K562 (cell line): ENCODE measurements at regions not wholly inside any gene's neighbourhood (a gene's known extent, or its start where the extent isn't known, plus 50 kb on each side); places are given as distances from the start of the nearest gene placed in this dataset.

Experiments used
- ATAC-seq: fragments of 200-7000 bp; cut with Tn5 transposase; 3 replicates; pipeline ENCODE4 v1.9.1; 2020; ENCODE audit warnings: moderate library complexity
- BruUV-seq: library from RNA; stranded (reverse); fragments of 400-500 nt; replicated peaks from 2 replicates; lab custom pipeline; 2021; lab: Mats Ljungman, UMichigan
- CTCF ChIA-PET: fragments of 300-600 bp; formaldehyde crosslinking; extraction: SDS; loops from one replicate; lab custom pipeline; 2021; ENCODE audit warnings: low intra/inter-chr PET ratio; lab: Yijun Ruan, JAX
- POLR2A ChIA-PET: fragments of 300-600, 350-650 bp; sonication (Branson Sonifier 250); formaldehyde crosslinking; extraction: SDS; loops from one replicate; lab custom pipeline; 2021; ENCODE audit warnings: antibody characterized with exemption, inconsistent platforms; lab: Yijun Ruan, JAX
- DNase-seq, 4 experiments: peaks; one replicate each; pipeline versions ENCODE4 v3.0.0 to v3.0.0-alpha.2; 2011 to 2018; ENCODE audit warnings: low spot score in 3 of 4, mixed read lengths in 3 of 4; ENCODE audit errors: extremely low read depth in 1 of 4
- FAIRE-seq: peaks from 2 replicates; lab custom pipeline; 2011; peaks lifted over from hg19 to GRCh38; lab: Jason Lieb, UNC
- H2AFZ ChIP-seq: 2 replicates; pipeline ENCODE4 v1.6.0; 2011; ENCODE audit warnings: low read depth, low read length, control low read depth, inconsistent platforms
- H3K27ac ChIP-seq: fragments of 200-600 bp; 3 replicates; pipeline ENCODE4 v1.8.0; 2011; ENCODE audit warnings: low read depth, mild to moderate bottlenecking, control low read depth, inconsistent platforms, low read length, moderate library complexity, mixed read lengths; ENCODE audit errors: extremely low read depth
- H3K27me3 ChIP-seq, 2 experiments: fragments of 300-600 bp in 1 of 2; 2 replicates in 1 of 2; 3 replicates in 1 of 2; pipeline versions ENCODE4 v1.6.0 to v1.8.0; 2011; ENCODE audit warnings: inconsistent platforms in 2 of 2, low read length in 2 of 2, mild to moderate bottlenecking in 1 of 2, mixed read lengths in 1 of 2, moderate library complexity in 1 of 2; ENCODE audit not compliant: control insufficient read depth in 2 of 2, insufficient read depth in 2 of 2
- H3K36me3 ChIP-seq: fragments of 300-600 bp; 3 replicates; pipeline ENCODE4 v1.8.0; 2011; ENCODE audit warnings: mild to moderate bottlenecking, low read length, inconsistent platforms; ENCODE audit not compliant: control insufficient read depth, insufficient read depth
- H3K4me1 ChIP-seq, 2 experiments: fragments of 200-600 bp in 1 of 2; replicated peaks in 1 of 2; 2 replicates in 1 of 2; 3 replicates in 1 of 2; pipeline versions ENCODE4 v1.5.1 to v1.8.0; 2011; ENCODE audit warnings: inconsistent platforms in 2 of 2, low read length in 2 of 2, mild to moderate bottlenecking in 1 of 2, mixed read lengths in 1 of 2, moderate library complexity in 1 of 2; ENCODE audit not compliant: control insufficient read depth in 2 of 2, insufficient read depth in 2 of 2
- H3K4me2 ChIP-seq: 2 replicates; pipeline ENCODE4 v1.6.1; 2011; ENCODE audit warnings: low read length, control low read depth, inconsistent platforms, mixed read lengths; ENCODE audit not compliant: insufficient read depth
- H3K4me3 ChIP-seq: fragments of 200-600 bp; sonication (generic), shearing (Covaris generic); 2 replicates; pipeline ENCODE4 v1.5.1; 2016; ENCODE audit warnings: control low read depth, inconsistent platforms
- H3K79me2 ChIP-seq: fragments of 200-600 bp; 3 replicates; pipeline ENCODE4 v1.8.0; 2011; ENCODE audit warnings: low read length, inconsistent platforms; ENCODE audit not compliant: control insufficient read depth, insufficient read depth
- H3K9ac ChIP-seq, 2 experiments: 2 replicates each; pipeline versions ENCODE4 v1.6.0 to v1.6.1; 2011; ENCODE audit warnings: low read depth in 2 of 2, low read length in 2 of 2, control low read depth in 1 of 2, inconsistent platforms in 1 of 2, mild to moderate bottlenecking in 1 of 2, mixed read lengths in 1 of 2; ENCODE audit not compliant: insufficient read depth in 1 of 2
- H3K9me1 ChIP-seq: one replicate; pipeline ENCODE4 v1.6.0; 2011; ENCODE audit warnings: inconsistent platforms, mild to moderate bottlenecking, low read length, moderate library complexity; ENCODE audit not compliant: control insufficient read depth, insufficient read depth
- H3K9me3 ChIP-seq: replicated peaks from 2 replicates; pipeline ENCODE4 v1.5.1; 2011; ENCODE audit warnings: low read depth, low read length, inconsistent platforms; ENCODE audit not compliant: control insufficient read depth, insufficient read depth
- H4K20me1 ChIP-seq: replicated peaks from 2 replicates; pipeline ENCODE4 v1.6.1; 2011; ENCODE audit warnings: low read length, inconsistent platforms, mixed read lengths; ENCODE audit not compliant: control insufficient read depth, insufficient read depth
- CBX5 ChIP-seq: IDR thresholded peaks from 2 replicates; pipeline ENCODE4 v1.6.1; 2014; ENCODE audit warnings: low read depth, borderline replicate concordance
- FOXK2 ChIP-seq, 2 experiments: fragments of 450-650 bp; IDR thresholded peaks in 1 of 2; conservative IDR thresholded peaks in 1 of 2; 2 replicates each; pipeline ENCODE4 v1.6.1; 2016; ENCODE audit warnings: low read depth in 2 of 2, mild to moderate bottlenecking in 1 of 2
- L3MBTL2 ChIP-seq: fragments of 450-650 bp; IDR thresholded peaks from 2 replicates; pipeline ENCODE4 v1.6.1; 2016; ENCODE audit warnings: mild to moderate bottlenecking, moderate library complexity
- MAFF ChIP-seq: IDR thresholded peaks from 2 replicates; pipeline ENCODE4 v1.6.1; 2012; ENCODE audit warnings: low read length, improper control_type of control experiment
- NFIX ChIP-seq: fragments of 250-450 bp; sonication (Bioruptor Pico); IDR thresholded peaks from 2 replicates; pipeline ENCODE4 v1.4.0; 2020; ENCODE audit warnings: low read depth, mild to moderate bottlenecking, moderate library complexity
- PHF20 ChIP-seq: fragments of 450-650 bp; IDR thresholded peaks from 2 replicates; pipeline ENCODE4 v1.6.1; 2018; ENCODE audit not compliant: partially characterized antibody
- THRB ChIP-seq: fragments of 450-650 bp; formaldehyde crosslinking; conservative IDR thresholded peaks from 2 replicates; pipeline ENCODE4 v1.4.0; 2022; ENCODE audit warnings: mild to moderate bottlenecking, missing genetic modification characterization
- ZNF174 ChIP-seq: fragments of 250-450 bp; sonication (Bioruptor Pico); IDR thresholded peaks from 2 replicates; pipeline ENCODE4 v1.4.0; 2020; ENCODE audit warnings: mild to moderate bottlenecking
- ZNF696 ChIP-seq: fragments of 250-450 bp; sonication (Bioruptor Pico); conservative IDR thresholded peaks from 2 replicates; pipeline ENCODE4 v1.4.0; 2020; ENCODE audit warnings: mild to moderate bottlenecking, moderate library complexity
- WGBS: fragments of 100-300 bp; shearing (Covaris generic); methylation state at CpG from one replicate; pipeline ENCODE4 v1.1.6; 2016; ENCODE audit warnings: low coverage, mixed read lengths; ENCODE audit not compliant: insufficient coverage; ENCODE audit errors: missing lambda C conversion rate; 5-methylcytosine and 5-hydroxymethylcytosine counted together
- in situ Hi-C: fragments of 300-500 bp; cut with MboI; formaldehyde crosslinking; loops from 4 replicates; pipeline ENCODE4 v1.15.0; 2018; ENCODE audit warnings: inconsistent platforms, mixed read lengths
- intact Hi-C: fragments of 100-400 bp; cut with micrococcal nuclease; formaldehyde crosslinking; loops from 2 replicates; pipeline ENCODE4 v1.14.2; 2022
- TF ChIP-seq, protein P1 (sequence below): fragments of 450-650 bp; IDR thresholded peaks from 2 replicates; pipeline ENCODE4 v1.6.1; 2018; ENCODE audit warnings: mild to moderate bottlenecking, low read depth; ENCODE audit not compliant: partially characterized antibody

DNA sequence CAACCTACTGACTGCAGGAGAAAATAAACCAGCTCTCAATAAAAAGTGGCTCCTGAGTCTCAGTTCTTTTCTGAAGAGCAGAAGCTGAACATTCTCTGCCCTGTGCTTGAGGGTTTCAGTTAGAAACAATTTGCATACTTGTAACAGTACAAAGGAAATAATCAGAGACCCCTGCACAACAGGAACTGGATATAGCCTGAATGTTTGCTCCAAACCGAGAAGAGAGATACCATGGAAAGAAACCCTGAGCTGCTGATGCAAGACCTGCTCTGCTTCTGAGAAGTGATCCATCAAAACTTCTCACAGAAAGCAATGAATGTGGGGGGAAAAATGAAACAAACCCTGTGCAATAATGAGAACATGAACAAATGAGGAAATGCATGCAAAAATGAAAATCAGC lies 592.9 kb downstream of the SEMA5A start:
- in situ Hi-C loops: no loop called here
- H3K4me1 ChIP-seq: no peaks in the 10 kb centered on the region
- POLR2A ChIA-PET: interaction anchor here (0.6 kb wide), 1 partner anchor 332 kb away, joined by 3 read pairs; no protein-coding TSS in a partner anchor

More for the DNA sequence above, 592.9 kb downstream of the SEMA5A start:
- intact Hi-C loops: no loop called here
- Histone ChIP-seq H3K4me2 (no peak overlapping the region), H3K27me3 (no peaks in the 10 kb centered on the region), H3K9me3 (no peaks in the 10 kb centered on the region; the same call in none of the 2 replicates), H3K9ac (no peak overlapping the region), H3K27ac (no peak overlapping the region), H2AFZ (no peak overlapping the region), H3K4me3 (no peak overlapping the region), H3K36me3 (no peaks in the 10 kb centered on the region), H3K79me2 (no peaks in the 10 kb centered on the region), H4K20me1 (no peaks in the 10 kb centered on the region), H3K9me1 (no peaks in the 10 kb centered on the region)
- DNase-seq (no peak), ATAC-seq (no peak), FAIRE-seq (no peak)
- no TSS peak for BruUV-seq
- 0% methylated on average over 1 of the region's 1 CpG for WGBS
- TF ChIP-seq L3MBTL2 (no peak), ZNF696 (CRISPR knock-in tag) (no peak), THRB (CRISPR knock-in tag) (no peak), MAFF (no peak), ZNF174 (CRISPR knock-in tag) (no peak), CBX5 (no peak), PHF20 (no peak), NFIX (CRISPR knock-in tag) (no peak), FOXK2 (conservative IDR thresholded peaks at IDR 0.05 in 1 of 2, IDR thresholded peaks at IDR 0.05 in 1 of 2; ENCODE audit: low read depth in 2 of 2) (no peak)
- TF ChIP-seq, protein P1, sequence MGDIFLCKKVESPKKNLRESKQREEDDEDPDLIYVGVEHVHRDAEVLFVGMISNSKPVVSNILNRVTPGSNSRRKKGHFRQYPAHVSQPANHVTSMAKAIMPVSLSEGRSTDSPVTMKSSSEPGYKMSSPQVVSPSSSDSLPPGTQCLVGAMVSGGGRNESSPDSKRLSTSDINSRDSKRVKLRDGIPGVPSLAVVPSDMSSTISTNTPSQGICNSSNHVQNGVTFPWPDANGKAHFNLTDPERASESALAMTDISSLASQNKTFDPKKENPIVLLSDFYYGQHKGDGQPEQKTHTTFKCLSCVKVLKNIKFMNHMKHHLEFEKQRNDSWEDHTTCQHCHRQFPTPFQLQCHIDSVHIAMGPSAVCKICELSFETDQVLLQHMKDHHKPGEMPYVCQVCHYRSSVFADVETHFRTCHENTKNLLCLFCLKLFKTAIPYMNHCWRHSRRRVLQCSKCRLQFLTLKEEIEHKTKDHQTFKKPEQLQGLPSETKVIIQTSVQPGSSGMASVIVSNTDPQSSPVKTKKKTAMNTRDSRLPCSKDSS: no peak
- CTCF ChIA-PET: no interaction called here
